RWPE1 (cell line): ENCODE measurements at regions not wholly inside any gene's neighbourhood (a gene's known extent, or its start where the extent isn't known, plus 50 kb on each side); places are given as distances from the start of the nearest gene placed in this dataset.

ENCODE experiments used
- CTCF ChIA-PET: fragments of 350-600 bp; sonication (Branson Sonifier 250); formaldehyde crosslinking; extraction: SDS; loops from one replicate; lab custom pipeline; 2021; lab: Yijun Ruan, JAX
- POLR2A ChIA-PET: fragments of 400-600 bp; formaldehyde crosslinking; extraction: SDS; loops from one replicate; lab custom pipeline; 2020; ENCODE audit warnings: antibody characterized with exemption; ENCODE audit not compliant: low non-redundant PET; lab: Yijun Ruan, JAX
- DNase-seq: peaks from one replicate; pipeline ENCODE4 v3.0.0; 2012; ENCODE audit warnings: low spot score
- H3K27ac ChIP-seq: fragments of 450-650 bp; 2 replicates; pipeline ENCODE4 v1.5.1; 2017
- TF ChIP-seq, protein P1 (sequence below): fragments of 450-650 bp; conservative IDR thresholded peaks from 2 replicates; pipeline ENCODE4 v1.5.1; 2017; ENCODE audit warnings: low read depth, mild to moderate bottlenecking

DNA sequence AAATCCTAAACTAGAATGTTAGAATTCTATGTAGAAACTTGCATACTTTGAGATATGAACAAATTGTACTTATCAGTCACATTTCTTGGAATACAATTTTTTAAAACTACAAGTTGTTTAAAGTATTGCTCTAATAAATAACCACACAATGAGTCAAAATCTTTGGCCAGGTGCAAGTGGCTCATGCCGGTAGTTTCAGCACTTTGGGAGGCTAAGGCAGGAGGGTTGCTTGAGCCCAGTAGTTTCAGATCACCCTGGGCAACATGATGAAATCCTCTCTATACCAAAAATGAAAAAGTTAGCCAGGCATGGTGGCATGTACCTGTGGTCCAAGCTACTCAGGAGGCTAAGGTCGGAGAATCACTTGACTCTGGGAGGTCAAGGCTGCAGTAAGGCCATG is 257.8 kb downstream of the COX7C start:
- H3K27ac ChIP-seq: no peak overlapping the region
- DNase-seq: no peak
- ChIA-PET CTCF (no interaction called here), POLR2A (no interaction called here)
- TF ChIP-seq, protein P1, sequence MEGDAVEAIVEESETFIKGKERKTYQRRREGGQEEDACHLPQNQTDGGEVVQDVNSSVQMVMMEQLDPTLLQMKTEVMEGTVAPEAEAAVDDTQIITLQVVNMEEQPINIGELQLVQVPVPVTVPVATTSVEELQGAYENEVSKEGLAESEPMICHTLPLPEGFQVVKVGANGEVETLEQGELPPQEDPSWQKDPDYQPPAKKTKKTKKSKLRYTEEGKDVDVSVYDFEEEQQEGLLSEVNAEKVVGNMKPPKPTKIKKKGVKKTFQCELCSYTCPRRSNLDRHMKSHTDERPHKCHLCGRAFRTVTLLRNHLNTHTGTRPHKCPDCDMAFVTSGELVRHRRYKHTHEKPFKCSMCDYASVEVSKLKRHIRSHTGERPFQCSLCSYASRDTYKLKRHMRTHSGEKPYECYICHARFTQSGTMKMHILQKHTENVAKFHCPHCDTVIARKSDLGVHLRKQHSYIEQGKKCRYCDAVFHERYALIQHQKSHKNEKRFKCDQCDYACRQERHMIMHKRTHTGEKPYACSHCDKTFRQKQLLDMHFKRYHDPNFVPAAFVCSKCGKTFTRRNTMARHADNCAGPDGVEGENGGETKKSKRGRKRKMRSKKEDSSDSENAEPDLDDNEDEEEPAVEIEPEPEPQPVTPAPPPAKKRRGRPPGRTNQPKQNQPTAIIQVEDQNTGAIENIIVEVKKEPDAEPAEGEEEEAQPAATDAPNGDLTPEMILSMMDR: no peak

GRCh38 chr5:86878250-86878649 is 260.5 kb downstream of the COX7C start:
- TF ChIP-seq, protein P1: no peak
- no peak overlapping the region for H3K27ac ChIP-seq
- no peak for DNase-seq
- POLR2A ChIA-PET: no interaction called here
- CTCF ChIA-PET: no interaction called here

- POLR2A ChIA-PET: no interaction called here
- CTCF ChIA-PET: interaction anchor here (3.6 kb wide), 1 partner anchor 90 kb away, joined by 58 read pairs; no protein-coding TSS in a partner anchor
- TF ChIP-seq, protein P1: no peak
- no peak overlapping the region for H3K27ac ChIP-seq
- no peak for DNase-seq
Measured at GRCh38 chr5:86879086-86879485, 261.3 kb downstream of the COX7C start.

- CTCF ChIA-PET: interaction anchor here (0.5 to 3.6 kb wide), 15 partner anchors 8 to 133 kb away, joined by 3 to 58 read pairs (median 3); no protein-coding TSS in a partner anchor
- no peak for DNase-seq
- TF ChIP-seq, protein P1: no peak
- POLR2A ChIA-PET: no interaction called here
- no peak overlapping the region for H3K27ac ChIP-seq
Measured at GRCh38 chr5:86880344-86880743, 262.6 kb downstream of the COX7C start.

DNA sequence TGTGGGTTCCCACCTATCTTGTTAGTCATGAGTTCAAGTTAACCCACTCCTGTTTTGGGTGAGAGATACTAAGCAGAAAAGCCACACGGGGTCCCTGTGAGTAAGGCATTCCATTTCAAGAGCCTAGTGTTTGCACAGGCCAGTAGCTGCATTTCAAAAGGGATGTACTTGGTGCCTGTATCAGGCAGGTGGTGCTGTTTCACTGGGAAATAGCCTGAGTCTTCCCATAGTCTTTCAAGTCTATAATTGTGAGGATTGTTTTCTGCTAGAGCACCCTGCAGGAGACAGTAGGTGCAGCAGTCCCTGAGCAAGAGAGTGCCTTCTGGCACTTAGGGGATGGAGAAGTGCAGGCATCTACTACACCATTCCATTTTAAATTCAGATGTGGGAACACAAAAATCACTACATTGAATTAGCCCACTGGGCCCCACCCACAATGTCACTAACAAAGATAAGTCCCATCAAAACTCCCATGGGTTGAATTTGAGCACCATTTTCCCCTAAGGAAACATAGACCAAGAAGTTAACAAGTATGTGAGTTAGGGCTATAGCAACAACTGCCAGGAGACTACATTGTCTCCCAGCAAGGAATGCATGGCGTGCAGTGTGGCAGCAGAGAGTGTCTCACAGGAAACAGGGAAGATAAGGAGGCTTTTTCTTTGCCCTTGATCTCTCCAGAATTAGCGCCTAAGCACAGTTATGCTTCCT is 263.2 kb downstream of the COX7C start:
- TF ChIP-seq, protein P1: peak; percentile 80
- ChIA-PET CTCF (interaction anchor here (0.5 to 3.6 kb wide), 17 partner anchors 9 to 911 kb away, joined by 3 to 58 read pairs (median 4); no protein-coding TSS in a partner anchor), POLR2A (no interaction called here)
- DNase-seq: peak; percentile 80
- H3K27ac ChIP-seq: no peak overlapping the region

DNA sequence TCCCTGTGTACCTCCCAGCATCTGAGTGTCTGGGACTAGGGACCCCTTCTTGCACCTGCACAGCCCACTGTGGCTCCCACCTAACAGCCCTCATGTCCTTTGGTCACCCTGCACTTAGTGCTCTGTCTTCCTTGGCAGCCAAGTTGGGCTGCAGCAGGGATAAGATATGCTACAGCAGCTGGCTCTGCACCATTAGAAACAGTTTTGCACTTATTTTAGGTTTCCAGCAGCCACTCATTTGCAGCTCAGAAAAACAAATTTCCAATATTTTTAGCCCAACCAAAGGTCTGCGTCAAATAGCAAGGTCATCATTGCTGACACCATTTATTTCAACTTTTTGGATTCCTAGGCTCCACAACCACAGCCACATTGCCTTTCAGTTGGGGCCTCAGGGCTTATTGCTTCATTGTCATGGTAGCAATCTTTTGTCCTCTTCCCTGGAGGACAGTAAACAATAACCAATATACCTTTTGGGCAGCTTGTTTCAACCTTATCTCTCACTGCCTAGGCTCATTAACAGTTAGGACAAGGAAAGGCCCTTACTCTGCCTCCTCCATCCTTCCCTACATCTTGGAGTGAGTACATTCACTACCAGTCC is 263.9 kb downstream of the COX7C start:
- POLR2A ChIA-PET: no interaction called here

More for the DNA sequence above, 263.9 kb downstream of the COX7C start:
- CTCF ChIA-PET: interaction anchor here (0.7 to 3.6 kb wide), 3 partner anchors 79 to 132 kb away, joined by 4 to 58 read pairs (median 9); no protein-coding TSS in a partner anchor
- no peak for DNase-seq
- H3K27ac ChIP-seq: no peak overlapping the region
- TF ChIP-seq, protein P1: no peak
